AG04449 (cell line): ENCODE measurements at regions not wholly inside any gene's neighbourhood (a gene's known extent, or its start where the extent isn't known, plus 50 kb on each side); places are given as distances from the start of the nearest gene placed in this dataset.

Experiments used
- CTCF ChIA-PET: fragments of 350-600 bp; formaldehyde crosslinking; extraction: SDS; loops from one replicate; lab custom pipeline; 2021; ENCODE audit warnings: antibody characterized with exemption; lab: Yijun Ruan, JAX
- POLR2A ChIA-PET: fragments of 400-600, 350-600 bp; formaldehyde crosslinking; extraction: SDS; loops from one replicate; lab custom pipeline; 2020; ENCODE audit warnings: antibody characterized with exemption, inconsistent platforms; lab: Yijun Ruan, JAX
- DNase-seq: peaks from one replicate; pipeline ENCODE4 v3.0.0-alpha.2; 2010; ENCODE audit warnings: low read depth, low spot score
- H3K4me3 ChIP-seq: 2 replicates; pipeline ENCODE4 v1.5.1; 2011; ENCODE audit warnings: low read depth, mild to moderate bottlenecking, control low read depth, low read length
- TF ChIP-seq, protein P1 (sequence below): IDR thresholded peaks from one replicate; pipeline ENCODE4 v1.5.1; 2011; ENCODE audit warnings: mild to moderate bottlenecking, moderate library complexity, low read length, control low read depth, inconsistent platforms; ENCODE audit not compliant: insufficient read depth; ENCODE audit errors: missing control alignments

DNA sequence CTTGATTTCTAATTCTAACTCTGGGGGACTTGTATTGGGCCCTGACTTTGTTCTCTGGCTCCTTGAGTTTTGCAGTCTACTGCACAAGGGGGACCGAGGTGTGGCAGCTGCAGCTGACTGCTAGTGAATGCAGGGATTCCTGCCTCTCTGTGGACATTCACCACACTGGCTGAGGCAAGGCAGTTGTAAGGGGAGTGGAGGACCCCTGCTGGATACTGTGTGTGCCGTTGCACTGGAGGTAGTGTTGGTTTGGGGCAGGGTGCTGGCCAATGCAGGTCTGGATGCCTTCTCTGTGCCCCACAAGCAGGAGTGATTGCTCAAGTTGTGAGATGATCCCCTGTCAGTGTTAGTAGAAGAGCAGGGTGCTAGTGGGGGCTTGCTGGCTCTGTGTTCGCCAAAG lies 626.1 kb downstream of the SQOR start:
- TF ChIP-seq, protein P1, sequence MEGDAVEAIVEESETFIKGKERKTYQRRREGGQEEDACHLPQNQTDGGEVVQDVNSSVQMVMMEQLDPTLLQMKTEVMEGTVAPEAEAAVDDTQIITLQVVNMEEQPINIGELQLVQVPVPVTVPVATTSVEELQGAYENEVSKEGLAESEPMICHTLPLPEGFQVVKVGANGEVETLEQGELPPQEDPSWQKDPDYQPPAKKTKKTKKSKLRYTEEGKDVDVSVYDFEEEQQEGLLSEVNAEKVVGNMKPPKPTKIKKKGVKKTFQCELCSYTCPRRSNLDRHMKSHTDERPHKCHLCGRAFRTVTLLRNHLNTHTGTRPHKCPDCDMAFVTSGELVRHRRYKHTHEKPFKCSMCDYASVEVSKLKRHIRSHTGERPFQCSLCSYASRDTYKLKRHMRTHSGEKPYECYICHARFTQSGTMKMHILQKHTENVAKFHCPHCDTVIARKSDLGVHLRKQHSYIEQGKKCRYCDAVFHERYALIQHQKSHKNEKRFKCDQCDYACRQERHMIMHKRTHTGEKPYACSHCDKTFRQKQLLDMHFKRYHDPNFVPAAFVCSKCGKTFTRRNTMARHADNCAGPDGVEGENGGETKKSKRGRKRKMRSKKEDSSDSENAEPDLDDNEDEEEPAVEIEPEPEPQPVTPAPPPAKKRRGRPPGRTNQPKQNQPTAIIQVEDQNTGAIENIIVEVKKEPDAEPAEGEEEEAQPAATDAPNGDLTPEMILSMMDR = no peak
- DNase-seq = no peak
- no peak overlapping the region for H3K4me3 ChIP-seq
- ChIA-PET CTCF (no interaction called here), POLR2A (no interaction called here)

DNA sequence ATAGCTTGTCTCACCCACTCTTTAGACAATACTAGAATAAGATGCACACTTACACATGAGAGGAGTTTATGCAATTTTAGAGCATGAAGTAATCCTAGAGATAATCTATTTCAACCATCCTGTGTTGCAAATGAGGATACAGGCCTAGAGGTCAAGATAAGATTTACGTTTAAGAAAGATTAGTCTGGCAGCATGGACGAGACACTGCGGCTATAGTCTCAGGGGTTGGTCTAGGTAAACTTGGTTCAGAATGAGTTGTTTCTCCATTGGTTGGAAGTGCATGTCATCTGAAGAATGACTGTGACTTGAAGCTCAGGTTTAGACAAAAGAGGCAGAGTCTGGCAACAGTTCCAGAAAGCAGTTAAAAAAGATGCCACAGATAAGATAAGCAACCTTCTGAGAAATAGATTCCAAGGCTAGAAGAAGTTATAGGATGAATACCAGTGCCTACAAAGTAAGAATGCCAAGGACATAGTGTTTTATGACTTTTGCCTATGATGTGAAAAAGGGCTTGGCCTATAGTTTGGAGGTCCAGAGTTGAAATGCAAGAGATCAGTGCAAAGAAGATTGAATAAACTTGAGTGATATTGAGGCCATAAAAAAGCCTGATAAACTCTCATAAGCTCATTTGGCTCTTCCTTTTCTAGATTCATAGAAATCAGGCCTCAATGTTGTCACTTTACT lies 631.0 kb downstream of the SQOR start:
- ChIA-PET POLR2A (no interaction called here), CTCF (no interaction called here)
- TF ChIP-seq, protein P1 = no peak
- H3K4me3 ChIP-seq = no peak overlapping the region
- no peak for DNase-seq

DNA sequence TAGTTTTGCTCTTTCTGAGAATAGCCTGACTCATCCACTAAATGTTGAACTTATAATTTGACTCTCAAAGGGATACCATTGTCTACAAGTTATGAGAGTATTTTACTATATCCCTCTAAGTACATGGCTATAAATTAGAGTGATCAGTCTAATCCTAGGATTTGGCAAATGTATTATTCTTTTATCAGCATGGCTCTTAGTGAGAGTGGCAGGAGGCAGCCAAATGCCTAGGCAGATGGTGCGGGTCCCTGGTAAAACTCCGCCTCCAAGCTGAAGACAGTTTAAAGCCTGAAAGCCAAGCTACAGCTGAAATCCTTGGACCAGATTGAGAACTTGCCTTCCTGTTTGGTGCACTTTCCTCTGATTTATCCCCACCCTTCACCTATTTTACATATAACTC lies 631.8 kb downstream of the SQOR start:
- TF ChIP-seq, protein P1 = no peak
- H3K4me3 ChIP-seq = no peak overlapping the region
- DNase-seq = no peak
- POLR2A ChIA-PET = no interaction called here
- CTCF ChIA-PET = no interaction called here

DNA sequence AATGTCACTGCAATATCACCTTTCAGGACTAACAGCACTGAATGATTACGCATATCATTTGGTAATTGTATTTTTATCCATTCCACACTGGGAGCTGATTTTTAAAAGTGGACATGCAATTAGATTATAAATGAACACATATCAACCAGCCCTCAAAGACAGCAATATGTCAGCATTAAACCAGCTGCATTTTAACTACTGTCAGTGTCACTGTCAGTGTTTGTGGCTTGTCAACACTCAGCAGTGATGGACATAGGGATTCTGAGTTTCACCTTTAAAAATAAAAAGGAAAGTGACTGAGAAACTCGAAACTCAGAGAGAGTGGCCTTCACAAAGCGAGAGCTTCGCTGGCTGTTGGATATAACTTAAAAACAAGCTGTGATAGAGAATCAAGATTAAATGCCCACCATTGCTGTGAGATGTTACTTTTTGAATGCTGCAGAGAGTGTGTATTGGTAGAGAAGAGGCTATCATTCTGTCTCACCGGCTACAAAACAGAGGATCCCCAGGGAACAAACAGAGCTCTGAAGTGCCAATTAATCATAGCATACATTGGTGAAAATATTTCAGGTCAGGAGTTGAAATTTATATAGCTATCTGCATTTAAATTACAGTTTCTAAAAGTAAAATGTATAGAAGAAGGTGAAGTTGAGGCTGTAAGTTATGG lies 635.8 kb downstream of the SQOR start:
- ChIA-PET CTCF (no interaction called here), POLR2A (no interaction called here)
- no peak overlapping the region for H3K4me3 ChIP-seq
- TF ChIP-seq, protein P1 = no peak
- no peak for DNase-seq

DNA sequence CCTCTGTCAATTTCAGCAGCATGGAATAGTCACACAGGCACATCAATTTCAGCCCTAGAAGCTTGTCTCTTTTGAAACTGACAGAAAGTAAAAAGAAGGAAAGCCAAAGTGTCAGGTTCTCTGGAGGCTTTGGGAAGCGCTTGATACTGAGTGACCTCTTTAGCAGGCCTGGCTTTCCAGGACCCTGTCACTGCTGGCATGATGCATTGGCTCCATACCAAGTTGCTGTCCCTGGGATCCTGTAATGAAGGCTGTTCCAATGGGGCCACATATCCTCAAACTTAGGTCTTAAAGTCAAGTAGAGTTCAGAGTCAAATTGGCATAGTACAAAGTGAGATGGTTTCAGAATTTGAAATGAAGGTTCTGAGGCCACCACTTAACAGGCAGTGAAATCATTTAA lies 640.9 kb downstream of the SQOR start:
- DNase-seq = no peak
- POLR2A ChIA-PET = no interaction called here
- TF ChIP-seq, protein P1 = no peak
- H3K4me3 ChIP-seq = no peak overlapping the region
- CTCF ChIA-PET = no interaction called here

DNA sequence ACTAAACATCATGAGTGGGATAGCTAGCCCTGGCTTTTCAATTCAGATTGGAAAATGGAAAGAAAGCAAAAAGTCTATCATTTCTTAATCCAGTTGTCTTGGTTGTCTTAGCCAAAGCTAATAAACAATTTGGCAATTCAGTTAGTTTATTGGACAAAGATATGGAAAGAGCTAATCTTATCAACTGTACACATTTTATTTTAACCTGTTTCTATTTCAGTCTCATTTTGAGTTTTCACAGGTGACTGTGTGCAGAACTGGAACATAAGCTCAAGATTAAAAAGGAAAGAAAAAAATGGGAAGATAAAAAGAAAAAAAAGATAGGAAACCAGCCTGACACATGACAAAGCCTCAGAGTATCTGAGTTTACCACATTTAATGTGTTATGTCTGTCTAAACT lies 642.6 kb downstream of the SQOR start:
- CTCF ChIA-PET = no interaction called here
- H3K4me3 ChIP-seq = no peak overlapping the region
- no peak for DNase-seq
- POLR2A ChIA-PET = no interaction called here
- TF ChIP-seq, protein P1 = no peak
